ENCODE measurements at regions not wholly inside any gene's neighbourhood (a gene's known extent, or its start where the extent isn't known, plus 50 kb on each side); places are given as distances from the start of the nearest gene placed in this dataset.
"Not testable (repeated sequence)": the region's sequence is repeated elsewhere in the genome, so short reads cannot be mapped to it uniquely, and the experiment has no call there.

DNA sequence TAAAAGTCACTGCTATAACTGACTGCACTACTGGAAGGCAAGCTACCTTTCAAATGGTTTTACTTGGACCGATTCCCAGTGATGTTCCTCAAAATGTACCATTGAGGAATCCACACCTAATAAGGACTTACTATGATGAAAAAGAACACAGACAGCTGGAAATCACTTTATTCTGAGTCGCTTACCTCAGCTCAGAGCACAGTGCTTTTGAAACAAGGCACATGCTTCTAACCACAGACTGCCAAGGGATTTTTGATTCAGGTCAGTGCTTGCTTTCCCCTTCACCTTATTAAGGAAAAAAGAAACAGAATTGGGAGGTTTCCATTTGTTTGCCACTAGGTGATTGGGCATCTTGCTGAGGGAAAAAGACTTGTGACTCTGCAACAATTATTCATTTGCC is 707.5 kb upstream of the FSHR start:
- no peak for DNase-seq

DNA sequence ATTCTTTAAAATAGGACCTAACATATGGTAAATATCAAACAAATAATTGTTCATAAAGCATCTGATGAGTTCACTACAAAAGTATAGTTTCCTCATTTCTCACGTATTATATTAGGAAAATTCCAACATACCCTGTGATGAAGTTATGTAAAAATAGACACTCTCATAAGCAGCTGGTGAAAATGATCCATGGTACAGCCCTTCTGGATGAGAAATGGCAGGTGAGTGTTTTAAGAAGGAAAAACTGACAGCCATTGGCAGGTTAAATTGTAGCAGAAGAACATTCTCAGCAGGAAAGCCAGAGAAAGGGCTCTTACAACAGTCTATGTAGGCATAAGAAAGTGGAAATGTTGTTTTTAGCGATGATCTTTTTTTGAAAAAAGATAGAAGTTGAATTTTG is 706.5 kb upstream of the FSHR start:
- no peak for DNase-seq

DNA sequence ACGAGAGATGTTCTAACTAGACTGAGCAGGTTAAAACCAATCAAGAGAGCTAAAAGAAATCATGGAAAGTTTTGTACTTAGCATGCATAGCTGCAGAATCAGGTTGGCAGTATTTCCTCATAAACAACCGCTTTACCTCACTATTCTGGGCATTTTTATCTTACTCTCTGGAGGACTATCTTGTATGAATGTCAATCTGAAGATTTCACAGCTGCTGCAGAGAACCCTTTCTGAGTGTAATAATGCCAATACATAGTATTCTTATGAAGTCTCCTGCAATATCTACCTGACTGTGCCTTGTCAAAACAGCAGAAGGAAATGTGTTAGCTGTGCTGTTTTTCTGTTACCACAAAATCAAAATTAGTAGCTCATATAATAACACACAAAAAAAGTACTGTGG is 705.9 kb upstream of the FSHR start:
- DNase-seq = no peak

DNA sequence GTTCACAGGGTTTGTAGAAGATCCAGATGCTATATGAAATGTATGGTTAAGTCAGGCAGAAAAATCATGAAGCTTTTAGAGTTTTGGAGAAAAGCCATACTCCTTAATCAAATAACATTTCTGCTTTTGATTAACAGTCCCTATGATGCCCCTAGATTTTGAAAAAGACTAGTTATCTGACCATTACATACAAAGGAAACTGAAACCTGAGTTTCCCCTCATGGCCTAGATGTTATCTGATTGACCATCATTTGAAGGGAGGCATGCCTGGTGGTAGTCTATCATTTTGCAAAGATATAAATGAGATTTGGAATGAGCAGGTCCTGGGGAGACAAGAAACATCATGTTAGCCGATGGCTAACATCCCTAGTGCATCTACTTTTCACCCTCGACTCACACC is 704.3 kb upstream of the FSHR start:
- DNase-seq = no peak

DNA sequence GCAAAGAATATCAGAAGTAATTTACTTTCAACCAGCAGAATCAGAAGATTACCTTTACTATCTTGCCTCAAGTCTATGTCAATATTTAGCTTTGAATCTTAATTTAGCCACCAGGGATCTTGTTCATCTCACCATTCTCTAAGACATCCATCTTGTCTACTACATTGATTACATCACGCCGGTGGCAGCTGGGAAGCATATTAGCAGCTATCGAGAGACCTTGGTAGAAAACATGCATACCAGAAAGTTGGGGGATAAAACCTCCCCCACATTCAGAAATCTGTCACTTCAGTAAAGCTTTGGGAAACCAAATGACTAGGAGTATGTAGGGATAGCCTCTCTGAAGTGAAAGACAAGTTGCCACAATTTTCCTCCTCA is 703.8 kb upstream of the FSHR start:
- DNase-seq = no peak

DNA sequence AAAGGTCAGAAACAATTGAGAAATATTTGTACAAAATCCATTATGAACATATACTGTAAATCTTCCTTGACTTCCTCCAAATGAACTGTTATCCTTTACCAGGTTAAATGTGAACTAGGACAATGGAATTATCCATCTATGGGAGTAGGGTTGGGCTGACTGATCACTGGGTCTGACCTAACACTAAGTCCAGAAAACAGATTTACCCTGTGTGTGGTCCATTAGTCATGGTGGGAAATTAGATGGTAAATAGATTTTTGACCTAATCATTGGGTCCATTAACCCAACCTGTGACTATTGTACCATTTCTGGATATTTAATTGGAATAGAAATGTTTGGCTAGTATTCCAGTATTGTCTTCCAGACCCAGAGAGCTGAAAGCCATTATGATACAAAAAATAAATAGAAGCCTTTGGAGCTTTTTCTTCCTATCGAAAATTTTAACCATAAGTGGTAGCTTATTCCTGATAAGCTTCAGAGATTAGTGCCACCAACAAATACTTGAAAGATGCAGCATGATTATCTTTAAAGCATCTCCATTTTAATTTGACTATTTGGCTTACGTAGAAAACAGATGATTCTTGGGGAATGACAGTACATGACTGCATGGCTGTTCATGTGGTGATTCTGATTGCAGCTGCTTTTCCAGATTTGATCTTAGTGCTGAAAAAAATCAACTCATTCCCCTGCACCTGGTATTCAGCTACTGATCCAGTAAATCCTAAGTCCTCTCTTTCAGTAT is 703.2 kb upstream of the FSHR start:
- no peak for DNase-seq

DNA sequence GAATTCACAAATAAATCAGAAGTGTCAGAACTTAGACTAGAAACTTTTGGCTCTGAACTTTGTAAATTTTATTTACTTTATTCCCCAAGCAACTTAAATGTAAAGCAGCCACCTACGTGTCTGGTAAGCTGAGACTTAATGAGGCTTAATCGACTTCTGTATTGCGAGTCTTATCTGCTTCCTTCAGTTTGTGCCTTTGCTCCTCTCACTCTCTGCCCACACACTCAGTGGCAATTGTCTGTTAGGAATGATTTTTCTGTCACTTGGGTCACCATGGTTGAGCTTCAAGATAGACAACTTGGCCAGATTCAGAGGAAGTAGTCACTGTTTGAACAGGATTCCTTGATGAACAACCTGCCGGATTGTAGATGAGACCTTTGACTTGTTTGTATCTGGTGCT is 691.4 kb upstream of the FSHR start:
- DNase-seq = no peak

DNA sequence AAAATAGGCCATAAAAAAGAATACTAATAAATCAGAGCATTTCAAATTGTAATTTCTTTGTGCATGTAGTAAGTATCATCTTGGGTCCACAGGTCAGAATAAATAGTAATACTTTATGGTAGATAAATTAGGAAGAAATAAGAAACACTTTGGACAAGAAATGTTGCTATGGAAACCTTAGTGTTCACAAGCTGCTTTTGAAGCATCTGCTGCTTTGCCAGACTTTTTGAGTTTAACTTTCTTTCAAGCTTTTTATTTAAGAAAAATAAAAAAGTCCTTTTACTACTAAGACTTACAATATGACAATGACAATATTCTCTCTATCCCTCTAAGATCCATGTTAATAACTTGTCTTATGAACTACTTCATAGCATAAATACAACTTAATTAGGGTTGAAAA is 690.7 kb upstream of the FSHR start:
- no peak for DNase-seq

DNA sequence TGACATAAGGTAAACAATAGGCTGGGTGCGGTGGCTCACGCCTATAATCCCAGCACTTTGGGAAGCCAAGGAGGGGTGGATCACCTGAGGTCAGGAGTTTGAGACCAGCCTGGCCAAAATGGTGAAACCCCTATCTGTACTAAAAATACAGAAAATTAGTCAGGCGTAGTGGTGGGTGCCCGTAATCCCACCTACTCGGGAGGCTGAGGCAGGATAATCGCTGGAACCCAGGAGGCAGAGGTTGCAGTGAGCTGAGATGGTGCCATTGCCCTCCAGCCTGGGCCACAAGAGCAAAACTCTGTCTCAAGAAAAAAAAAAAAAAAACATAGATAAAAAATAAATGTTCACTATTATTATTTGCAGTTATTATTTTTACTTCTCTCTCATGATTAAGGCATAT is 689.8 kb upstream of the FSHR start:
- DNase-seq = not testable (repeated sequence)

DNA sequence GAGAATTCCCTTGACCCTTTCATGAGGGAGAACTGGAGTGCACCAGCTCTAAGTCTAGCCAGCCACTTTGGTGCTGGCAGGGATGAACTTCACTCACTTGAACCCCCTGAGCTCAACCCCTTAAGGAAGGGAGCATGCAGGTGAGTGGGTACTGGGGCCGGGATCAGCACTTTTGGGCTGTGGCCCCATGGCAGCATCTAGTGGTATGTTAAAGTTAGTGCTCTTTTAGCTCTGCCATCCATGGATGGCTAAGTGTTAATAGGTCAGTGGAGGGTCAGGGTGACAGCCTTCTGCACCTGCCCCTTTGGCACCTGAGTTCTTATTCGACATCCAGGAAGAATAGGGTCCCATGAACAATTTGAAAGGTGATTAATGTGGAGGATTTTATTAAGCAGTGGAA is 689.0 kb upstream of the FSHR start:
- no peak for DNase-seq

DNA sequence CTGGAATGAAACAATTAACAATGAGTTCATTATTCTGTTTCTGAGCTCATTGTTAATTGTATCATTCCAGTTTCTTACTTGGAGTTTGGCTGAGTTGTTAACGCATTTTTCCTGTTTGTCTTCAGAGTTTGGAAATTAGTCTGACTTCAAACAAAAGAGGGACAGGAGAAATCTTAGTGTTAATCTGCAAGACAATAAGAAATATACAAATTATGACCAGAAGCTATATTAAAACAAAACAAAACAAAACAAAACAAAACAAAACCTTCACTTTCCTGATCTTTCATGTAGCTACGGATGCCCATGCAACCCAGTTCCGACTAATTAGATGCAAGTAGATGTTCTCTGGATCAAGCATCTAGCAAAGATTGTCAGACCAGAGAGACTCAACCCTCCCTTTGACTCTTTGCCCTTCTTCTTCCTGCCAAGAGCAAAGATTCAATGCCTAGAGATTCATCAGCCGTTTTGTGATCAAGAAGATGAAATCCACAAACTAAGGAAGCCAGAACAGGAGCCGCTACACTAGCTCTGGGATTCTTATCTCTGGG is 686.2 kb upstream of the FSHR start:
- DNase-seq = no peak

DNA sequence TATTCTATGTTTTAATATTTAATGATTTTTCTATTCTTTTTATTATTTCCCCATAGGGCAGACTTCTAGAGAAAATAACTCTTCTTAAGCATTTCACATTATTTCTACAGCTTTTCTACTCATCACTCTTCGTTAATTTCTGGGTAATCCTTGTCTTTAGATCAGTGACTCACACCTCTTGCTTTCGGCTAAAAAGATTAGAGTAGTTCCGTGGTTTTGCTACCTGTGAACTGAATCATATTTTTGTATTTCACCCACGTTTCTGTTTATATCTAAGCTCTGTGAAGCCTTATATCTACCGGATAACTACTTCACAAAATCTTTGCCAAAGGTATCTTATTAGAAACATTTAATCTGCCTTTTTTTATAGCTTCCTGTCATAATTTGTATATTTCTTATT is 685.5 kb upstream of the FSHR start:
- DNase-seq = no peak

DNA sequence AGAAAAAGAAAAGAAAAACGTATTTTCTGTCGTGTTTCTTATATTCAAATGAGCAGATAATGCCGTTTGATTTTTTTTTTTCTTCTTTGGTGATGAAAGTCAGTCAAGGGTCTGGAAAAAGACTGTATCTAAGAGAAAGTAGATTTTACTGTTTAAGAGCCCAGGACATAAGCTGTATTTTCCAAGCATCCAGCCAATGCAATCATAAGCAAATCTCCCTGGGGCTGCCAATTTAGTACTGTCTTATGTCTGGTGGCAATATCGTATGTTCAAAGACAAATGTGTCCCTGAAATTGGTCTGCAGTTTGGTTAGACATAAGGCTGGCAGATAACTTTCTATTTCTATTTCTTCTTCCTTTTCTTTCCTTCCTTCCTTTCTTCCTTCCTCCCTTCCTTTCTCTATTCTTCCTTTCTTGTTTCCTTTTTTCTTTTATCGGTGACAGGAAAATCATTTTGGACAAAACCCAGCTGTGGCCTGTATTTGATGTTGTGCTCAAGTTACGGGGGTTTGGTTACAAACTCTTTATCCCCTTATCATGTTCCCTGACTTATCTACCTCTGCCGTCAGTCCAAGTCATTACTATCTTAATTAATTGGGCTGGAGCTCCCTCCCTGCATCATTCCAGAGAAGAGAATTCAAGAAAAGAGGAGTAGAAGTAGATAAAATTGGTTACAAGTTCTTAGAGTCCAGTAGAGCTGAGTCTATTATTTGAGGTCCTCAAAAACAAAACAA is 683.4 kb upstream of the FSHR start:
- no peak for DNase-seq

DNA sequence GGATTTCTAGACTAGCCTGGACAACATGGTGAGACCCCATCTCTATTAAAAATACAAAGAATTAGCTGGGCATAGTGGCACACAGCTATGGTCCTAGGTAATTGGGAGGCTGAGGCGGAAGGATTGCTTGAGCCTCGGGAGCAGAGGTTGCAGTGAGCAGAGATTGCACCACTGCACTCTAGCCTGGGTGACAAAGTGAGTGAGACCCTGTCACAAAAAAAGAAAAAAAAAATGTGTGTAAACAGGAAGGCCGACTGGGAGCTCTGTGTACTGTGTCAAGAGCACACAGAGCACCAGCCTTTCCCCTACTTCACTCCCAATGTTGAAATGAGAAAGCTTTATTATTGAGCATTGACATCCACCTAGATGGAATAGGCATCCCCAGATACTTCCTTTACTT is 681.7 kb upstream of the FSHR start:
- DNase-seq = no peak

DNA sequence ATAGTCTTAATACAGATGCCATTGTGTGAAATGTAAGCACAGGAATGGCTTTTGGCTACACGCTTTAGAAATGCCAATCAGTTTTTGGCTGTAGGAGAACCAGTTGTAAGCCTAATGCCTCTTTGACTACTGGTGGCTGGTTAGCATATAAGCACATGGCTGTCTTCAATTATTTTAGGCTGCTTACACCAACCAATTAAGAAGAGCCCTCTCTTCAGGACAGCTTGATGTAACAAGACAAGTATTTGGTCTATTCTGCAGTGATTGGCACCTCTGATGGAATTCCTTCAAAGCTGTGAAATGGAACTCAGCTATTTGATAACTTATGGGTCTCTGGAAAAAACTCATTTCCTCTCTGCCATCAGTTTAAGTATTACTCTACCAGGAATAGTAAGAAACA is 680.1 kb upstream of the FSHR start:
- DNase-seq = no peak

DNA sequence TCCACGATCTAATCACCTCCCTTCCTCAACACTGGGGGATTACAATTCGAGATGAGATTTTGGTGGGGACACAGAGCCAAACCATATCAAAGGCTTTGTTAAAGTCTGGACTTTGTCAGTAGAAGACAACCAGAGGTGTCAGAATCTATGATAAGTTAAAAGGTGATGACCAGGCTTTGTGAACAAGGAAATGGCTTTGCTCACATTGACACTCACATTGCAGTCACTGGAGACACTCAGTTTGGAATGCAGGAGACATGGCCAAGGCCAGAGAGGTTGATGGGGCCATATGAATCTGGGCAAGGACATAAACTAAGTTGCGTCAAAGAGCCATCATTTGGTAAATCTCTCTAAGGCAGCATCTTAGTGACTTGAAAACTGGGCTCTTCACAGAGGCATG is 678.2 kb upstream of the FSHR start:
- no peak for DNase-seq

DNA sequence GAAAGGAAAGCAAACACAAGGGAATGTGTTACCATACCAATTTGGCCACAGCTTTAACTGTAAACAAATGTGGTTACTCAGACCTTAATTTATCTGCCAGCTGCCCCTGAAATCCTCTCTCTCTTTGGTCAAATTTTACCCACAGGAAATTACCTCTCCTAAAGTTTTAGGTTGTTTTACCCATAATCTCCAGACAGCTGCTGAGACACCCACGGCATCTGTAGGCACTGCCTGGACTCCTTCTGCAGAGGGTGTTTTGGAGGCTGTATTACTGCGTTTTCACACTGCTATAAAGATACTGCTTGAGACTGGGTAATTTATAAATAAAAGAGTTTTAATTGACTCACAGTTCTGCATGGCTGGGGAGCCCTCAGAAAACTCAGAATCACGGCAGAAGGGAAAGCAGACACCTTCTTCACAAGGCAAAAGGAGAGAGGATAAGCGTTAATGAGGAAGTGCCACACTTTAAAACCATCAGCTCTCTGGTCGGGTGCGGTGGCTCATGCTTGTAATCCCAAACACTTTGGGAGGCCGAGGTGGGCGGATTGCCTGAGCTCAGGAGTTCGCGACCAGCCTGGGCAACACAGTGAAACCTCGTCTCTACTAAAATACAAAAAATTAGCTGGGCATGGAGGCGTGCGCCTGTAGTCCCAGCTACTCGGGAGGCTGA is 677.5 kb upstream of the FSHR start:
- no peak for DNase-seq

DNA sequence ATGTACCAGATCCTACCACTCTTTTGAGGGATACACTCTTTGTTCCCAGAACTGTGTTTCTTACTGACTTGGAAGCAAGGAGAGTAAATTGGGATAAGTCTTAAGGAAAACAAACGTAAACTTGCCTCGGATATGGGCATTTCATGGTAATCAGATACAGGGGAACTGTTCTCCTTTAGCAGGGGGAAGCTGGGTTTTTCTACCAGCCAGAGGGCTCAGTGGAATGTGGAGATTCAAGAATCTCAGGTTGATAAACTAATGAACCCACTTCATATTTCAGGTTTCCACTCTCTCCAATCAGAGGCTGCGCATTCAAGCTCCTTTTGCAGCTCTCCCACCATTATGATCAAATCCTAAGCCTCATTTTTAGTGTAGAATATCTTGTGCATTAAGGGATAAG is 676.5 kb upstream of the FSHR start:
- DNase-seq = no peak

DNA sequence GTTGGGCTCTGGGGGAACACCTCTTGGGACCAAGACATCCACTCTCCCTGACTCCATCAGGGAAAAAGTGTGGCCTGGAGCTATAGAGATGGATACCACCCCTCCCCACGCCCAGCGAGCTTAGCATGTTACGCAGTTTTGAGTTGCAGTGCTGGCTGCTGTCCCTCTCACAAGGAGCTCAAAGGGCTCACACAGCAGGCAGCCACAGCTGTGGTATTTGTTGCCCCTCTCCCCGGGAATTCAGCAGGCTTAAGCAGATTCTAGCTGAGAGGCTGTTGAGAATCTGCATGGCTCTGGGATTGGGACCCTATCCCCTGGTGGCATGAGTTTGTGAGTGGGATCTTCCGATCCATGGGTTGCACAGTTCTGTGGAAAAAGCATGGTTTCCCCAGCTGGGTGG is 673.1 kb upstream of the FSHR start:
- no peak for DNase-seq

DNA sequence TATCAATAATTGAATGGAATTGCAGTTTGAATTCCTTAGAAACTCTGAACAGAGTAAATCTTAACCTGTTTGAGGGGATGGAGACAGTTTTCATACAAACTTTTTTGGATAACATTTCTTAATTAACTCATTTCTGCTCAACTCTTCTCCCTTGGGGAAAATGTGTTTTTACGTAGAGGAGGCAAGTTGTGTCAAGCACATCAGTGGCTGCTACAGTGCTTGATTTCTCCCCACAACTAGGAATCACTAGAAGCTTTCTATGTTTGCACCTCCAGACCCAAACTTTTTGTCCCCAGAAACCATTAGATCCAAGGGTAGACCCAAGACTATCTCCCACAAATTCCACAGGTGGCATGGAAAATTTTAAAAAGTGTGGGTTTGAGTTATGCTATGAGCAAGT is 658.9 kb upstream of the FSHR start:
- no peak for DNase-seq

DNA sequence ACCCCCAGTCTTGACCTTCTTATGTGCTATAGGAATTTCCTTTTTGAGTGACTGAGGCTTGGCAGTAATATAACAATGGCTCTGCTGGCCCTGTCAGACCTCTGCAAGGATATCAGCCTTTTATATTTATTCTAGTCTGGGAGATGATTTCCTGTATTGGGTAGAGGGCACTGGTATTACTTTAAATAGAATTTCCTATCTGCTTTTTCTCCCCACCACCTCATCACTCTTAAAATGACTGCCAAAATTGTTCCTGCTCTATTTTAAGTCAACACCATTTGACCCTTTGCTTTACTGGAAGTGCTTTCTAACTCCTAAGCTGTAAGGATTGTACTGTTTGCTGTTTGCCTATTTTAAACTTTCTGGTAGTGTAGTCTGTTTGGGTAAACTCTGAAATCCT is 658.4 kb upstream of the FSHR start:
- DNase-seq = no peak

DNA sequence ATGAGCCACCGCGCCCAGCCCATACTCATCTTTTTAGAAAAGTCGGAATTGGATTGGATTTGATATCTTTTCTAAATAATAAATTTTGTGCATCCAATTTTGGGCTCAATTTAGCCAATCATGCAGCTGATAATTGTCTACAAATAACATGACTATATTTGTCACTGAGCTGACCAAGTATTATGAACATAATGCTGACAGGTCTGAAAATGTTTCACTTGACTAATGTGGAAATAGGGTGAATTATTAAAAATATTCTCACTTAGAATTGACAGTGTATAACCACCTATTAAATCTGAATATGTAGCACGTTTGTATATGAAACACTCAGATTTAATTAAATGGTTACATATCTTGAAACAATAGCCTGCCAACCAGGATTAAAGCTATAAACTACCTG is 657.2 kb upstream of the FSHR start:
- DNase-seq = no peak

DNA sequence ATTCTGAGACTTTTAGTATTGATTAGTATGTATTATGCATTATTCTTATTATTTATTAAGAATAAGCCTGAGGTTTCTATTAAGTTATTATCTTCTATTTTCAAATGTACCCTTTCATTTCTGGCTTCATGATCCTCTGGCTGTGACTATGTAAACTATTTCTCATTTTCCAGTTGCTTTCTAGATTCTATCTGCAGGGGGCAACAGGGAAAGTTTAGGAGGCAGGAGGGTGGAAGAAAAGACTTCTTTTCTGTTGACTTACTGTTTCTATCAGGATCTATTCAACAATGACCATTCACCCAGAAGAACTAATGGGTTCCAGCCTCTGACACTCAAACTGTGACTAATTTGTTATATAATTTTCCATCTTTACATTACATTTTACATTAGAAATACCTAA is 653.4 kb upstream of the FSHR start:
- no peak for DNase-seq

DNA sequence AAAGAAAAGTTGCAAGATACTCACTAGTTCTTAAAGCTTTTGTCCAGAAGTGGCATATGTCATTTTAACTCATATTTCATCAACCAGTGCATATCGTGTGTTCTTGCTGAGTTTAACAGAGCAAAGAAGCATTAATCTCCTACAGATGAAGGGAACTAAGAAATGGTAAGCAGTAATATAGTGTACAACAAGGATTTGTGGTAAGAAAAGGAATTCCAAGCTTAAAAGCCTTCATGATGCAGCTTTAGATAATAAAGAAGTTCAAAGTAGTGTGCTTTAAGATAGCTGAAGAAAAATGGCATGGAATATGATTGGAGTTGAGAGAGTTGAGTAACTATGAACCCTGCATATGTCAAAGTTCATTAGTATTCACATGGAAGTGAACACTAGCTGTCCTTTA is 649.8 kb upstream of the FSHR start:
- DNase-seq = no peak

All from NCI-H1092 treated with DMSO at 0.1 percent for 48 hours (cell line).